OCI-LY7 (cell line): ENCODE measurements at regions not wholly inside any gene's neighbourhood (a gene's known extent, or its start where the extent isn't known, plus 50 kb on each side); places are given as distances from the start of the nearest gene placed in this dataset.

ENCODE experiments used
- CTCF ChIP-seq: fragments of 200-600 bp; sonication (generic); conservative IDR thresholded peaks from 2 replicates; pipeline ENCODE4 v1.5.1; 2014; ENCODE audit warnings: mild to moderate bottlenecking, antibody characterized with exemption, low read length, moderate library complexity, mixed read lengths
- EZH2phosphoT487 ChIP-seq: fragments of 200-600 bp; sonication (generic); IDR thresholded peaks from 2 replicates; pipeline ENCODE4 v1.6.1; 2018; ENCODE audit warnings: low read depth, borderline replicate concordance, mild to moderate bottlenecking, mixed run types, antibody characterized with exemption, low read length, moderate library complexity, mixed read lengths

- TF ChIP-seq CTCF, result no peak
- TF ChIP-seq EZH2phosphoT487, result no peak
Observed at GRCh38 chr11:71182791-71183677, 69.3 kb downstream of the SHANK2 start.
